Glomerular visceral epithelial cell (primary cell): ENCODE measurements at regions not wholly inside any gene's neighbourhood (a gene's known extent, or its start where the extent isn't known, plus 50 kb on each side); places are given as distances from the start of the nearest gene placed in this dataset.

Experiments
- DNase-seq: peaks from one replicate; pipeline ENCODE4 v3.0.0-alpha.2; 2016; ENCODE audit errors: extremely low spot score

DNA sequence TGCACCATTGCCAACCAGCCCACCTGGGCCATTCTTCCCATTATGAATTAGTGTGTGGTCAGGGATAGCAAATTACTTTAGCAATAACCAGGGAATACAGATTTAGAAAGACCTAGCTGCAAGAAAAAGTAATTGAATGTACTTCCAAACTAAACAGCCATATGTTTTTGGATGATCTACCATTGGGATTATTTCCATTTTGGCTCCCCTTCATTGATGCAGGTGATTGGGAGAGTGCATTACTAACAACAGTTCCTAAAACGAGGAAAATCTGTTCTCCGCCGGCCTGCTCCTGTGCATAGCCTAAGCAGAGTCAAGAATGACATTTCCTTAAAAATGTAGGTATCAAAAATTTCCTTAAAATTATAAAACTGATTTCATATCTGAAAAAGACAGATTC is 58.5 kb downstream of the MAIP1 start:
- DNase-seq = no peak

DNA sequence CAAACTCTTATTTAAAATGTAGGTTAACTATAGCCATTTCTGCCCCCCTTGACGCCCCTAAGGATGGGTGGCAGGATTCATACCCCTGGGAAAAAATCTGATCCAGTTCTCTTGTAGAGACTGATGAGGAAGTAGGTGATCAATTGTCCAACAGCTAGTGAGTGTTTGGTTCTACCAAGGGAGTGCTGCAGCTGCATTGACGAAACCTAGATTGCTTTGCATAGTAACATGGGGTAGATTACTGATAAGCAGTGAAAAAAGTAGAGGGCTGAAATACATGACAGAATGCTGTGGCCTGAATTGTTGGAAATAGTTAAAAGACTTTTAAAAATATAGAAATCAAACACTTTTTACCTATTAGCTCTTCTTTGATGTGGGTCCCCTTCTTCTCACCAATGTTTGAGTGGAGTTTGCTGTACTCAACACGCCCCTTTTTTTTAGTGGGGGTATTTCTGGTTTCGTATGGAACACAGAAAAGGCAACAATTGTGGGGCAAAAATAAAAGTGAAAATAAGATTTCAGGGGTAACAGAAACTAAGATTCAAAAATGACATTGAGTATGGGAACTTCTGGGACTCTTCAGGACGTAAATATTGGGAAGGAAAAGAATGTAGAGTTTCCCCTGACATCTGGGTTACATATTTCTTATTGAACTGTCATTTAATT is 66.2 kb downstream of the MAIP1 start:
- no peak for DNase-seq

DNA sequence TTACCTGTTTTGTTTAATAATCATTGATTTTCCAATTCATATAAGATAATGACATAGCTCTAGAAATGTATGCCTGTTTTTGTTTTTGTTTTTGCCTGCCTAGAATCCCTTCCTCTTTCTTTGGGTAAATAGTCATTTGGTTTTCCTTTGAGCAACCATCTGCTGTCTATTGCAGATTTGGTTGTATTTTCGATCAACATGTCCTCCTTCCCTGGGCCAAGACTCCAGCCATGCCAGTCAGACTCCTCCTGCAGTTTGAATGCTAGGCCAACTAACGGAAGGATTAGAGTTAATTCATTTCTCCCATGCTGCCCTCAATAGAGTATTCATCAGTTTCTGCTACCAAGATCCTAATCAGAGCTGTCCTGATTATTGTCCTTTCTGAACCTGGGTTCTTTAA is 67.1 kb downstream of the MAIP1 start:
- DNase-seq = no peak

DNA sequence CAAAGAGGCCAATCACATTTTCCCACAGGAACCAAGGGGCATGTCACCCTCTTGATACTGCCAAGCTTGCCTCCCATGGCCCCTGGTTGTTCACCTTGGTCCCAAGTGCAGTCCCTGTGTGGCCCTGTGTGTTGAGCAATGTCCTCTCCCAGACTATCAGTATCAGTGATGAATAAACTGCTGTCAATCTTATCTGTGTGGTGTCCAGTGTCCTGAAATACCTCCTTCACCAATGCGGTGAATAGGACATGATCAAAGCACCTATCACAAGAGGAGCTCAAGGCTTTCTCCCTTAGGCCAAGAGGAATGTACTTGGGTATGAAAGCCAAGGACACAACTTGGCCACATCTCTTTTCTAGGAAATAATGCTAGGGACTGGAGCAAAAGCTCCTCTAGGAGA is 68.2 kb downstream of the MAIP1 start:
- DNase-seq = no peak

DNA sequence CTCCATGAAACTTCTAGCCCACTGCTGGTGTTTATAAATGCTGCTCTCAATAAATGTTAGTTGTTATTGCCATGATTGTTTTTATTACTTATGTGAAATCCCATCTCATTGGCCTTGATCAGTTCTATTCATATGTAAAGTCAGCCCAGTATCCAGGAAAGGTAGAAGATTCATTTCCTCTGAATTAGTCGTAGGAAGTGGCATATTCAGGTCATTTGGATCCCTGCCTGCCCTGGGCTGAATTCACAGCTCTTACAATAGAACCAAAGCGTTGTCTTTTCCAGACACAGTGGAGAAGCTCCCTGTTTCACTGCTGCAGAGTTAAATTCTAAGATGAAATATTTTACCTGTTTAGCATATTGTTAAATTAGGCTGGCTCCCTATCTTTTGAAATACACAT is 70.3 kb downstream of the MAIP1 start:
- no peak for DNase-seq

DNA sequence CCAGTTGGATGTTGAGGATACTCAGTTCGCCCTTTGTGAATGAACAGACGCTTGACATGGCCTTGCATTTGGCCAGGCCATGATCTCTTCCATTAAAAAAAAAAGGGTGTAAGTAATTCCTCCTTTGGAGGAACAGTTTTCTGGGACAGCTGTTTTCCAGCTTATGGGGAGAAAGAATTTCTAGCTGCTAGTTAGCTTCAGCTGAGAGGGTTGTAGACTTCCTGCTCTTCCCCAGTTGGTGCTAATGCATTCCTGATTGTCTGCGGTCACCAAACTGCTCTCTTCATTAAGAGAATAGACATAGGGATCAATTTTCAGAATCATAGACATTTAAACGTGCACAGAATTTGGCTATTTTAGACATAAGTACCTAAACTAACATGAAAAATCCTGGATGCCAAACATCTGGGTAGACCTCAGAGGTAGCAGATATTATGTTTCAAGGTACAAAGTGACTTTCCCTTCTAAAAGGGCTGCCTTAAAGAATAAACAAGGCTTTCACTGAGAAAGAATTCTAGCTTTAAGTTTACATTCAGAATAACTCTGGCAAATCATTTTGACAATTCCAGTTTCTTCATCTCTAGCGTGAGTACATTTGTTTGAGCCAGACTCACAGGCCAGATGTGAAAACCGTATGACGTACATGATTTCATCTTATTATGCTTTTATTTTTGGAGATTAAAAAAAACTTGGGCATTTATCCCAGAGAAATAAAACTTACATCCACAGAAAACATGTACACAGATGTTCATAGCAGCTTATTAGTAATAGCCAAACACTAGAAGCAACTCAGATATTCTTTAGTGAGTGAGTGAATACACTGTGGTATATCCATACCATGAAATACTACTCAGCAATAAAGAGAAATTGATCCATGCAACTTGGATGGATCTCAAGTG is 71.2 kb downstream of the MAIP1 start:
- DNase-seq = no peak

DNA sequence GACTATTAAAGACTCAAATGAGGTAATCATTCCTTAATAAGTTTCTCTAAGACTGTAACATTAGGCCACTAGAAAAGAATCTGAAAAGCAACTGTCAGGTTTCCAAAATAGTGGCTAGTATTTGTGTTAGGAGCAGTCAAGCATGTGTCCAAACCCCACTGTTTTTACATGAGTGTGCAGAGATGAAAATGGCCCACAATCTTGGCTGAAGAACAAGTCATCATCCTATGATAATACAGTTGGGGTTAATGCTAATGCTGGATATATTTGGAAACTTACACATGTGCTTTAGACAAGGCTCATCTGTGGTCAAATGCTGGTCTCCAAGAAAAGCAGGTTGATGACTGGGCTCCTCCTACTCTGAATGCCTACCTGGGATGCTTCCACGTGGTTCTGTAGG is 73.6 kb downstream of the MAIP1 start:
- DNase-seq = no peak

DNA sequence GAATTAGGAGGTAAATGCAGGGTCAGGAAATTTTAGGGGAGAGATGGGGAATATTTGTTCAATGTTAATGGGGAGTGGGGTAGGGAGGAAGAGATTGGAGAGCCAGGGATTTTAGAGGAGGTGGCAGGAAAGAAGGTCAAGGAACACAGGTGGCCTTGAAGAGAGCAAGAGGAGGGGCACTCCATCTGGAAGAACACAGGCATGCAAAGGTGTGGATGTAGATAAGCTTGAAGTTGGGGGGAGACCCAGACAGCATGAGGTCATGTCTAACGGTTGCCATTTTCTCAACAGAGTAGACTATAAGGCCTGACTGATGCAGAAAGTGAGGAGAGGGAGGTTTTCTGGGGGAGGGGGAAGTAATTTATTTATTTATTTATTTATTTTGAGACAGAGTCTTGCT is 77.5 kb downstream of the MAIP1 start:
- DNase-seq = no peak

DNA sequence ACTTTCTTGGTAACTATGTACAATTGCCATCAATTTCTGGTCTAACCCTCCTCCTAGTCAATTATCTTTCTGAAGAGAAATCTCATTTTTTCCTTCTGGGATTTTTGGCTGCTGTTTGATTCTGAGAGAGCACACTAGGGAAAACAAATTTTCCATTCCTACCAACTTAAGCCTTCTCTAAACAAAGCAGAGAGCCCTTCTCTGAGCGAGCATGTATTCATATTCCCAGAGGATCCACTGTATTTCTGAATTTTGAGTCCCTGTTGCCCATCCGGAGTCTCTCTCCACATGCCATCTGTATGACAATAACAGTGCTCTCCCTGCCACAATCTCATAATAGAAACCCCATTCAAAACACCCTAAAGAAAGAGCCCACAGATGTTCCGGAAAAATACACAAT is 78.5 kb downstream of the MAIP1 start:
- DNase-seq = no peak

DNA sequence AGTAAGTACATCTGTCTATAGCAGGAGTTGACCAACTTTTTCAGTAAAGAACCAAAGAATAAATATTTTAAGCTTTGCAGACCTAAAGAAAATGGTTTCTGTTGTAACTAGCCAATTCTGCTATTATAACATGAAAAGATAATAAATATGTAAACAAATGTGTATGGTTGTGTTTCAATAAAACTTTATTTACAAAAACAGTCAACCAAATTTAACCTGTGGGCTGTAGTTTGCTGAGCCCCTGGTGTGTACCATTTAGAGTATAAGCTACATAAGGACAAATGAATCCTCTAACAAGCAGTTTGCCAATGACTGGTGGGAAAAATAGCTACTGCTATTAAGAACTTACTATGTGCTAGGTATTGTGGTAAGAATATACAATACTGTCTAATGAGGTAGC is 79.4 kb downstream of the MAIP1 start:
- DNase-seq = no peak

DNA sequence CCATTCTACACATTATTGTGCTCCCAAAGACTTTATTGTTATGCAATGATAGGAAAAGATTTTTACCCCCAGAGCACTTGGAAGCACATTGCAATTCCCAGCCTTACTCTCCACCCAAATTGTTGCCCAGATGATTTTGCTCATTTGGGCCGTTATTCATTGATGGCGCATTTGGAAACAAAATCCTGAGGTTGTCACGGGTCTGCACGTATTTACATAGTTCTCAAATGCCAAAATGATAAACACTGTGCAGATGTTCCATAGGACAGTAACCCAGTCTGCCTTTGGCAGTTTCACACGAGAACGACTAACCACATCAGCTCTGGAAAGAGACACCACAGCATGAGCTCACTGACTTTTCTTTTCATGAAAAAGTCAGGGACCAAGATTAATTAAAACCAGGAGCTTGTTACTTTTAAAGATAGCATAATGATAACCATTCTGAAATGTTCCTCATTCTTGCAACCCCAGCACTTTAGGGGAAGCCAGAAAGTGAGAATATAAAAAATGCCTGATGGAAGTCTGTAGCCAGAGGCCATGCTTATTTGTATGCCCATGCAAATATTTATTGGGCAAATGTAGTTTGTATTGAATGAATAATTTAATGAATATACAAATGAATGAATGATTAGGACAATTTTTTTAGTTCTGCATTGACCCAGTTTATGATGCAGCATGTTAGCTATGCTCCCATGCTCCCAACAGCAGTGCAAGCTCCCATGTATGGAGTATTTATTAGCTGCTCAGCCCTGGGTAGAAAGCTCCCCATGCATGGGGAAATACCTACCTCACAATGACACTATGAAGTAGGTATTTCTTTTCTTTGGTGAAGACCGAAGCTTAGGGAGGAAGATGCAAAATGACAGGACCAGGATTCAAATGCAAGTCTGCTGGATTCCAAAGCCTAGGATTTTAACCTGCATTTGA is 84.6 kb downstream of the MAIP1 start:
- DNase-seq = no peak

DNA sequence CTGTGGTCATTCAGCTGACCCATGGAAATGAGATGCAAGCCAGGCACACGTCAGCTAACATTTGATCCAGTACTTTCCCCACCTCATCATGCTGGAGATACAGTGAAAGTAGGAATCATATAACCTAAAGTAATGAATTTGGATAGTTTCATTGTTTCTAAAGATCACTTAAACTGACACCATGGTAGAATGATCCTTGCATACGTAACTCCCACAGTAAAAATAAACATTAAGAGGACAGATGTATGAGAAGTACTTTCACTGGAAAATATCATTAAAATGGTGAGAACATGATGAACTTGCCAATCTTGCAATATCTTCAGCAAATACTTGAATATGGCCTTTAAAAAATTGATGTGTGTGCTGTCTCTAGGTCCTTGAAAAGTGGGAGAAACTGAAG is 85.4 kb downstream of the MAIP1 start:
- DNase-seq = no peak

DNA sequence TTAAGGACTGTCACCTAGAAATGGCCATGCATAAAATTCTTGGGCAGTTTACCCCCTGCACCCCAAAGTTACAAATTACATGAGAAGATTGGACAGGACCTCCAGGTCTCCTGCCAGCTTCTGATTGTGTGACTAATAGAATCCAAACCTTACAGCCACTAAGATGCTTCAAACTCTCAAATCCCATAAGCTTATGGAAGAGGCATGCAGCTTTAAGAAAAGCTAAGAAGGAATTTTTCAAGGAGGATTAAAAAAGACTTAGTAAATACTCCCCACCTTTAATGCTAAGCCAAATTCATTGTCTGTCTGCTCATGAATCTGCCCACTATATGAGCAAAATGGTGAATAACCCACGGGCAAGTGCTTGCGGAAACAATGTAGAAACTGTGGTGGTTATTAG is 86.3 kb downstream of the MAIP1 start:
- DNase-seq = no peak

DNA sequence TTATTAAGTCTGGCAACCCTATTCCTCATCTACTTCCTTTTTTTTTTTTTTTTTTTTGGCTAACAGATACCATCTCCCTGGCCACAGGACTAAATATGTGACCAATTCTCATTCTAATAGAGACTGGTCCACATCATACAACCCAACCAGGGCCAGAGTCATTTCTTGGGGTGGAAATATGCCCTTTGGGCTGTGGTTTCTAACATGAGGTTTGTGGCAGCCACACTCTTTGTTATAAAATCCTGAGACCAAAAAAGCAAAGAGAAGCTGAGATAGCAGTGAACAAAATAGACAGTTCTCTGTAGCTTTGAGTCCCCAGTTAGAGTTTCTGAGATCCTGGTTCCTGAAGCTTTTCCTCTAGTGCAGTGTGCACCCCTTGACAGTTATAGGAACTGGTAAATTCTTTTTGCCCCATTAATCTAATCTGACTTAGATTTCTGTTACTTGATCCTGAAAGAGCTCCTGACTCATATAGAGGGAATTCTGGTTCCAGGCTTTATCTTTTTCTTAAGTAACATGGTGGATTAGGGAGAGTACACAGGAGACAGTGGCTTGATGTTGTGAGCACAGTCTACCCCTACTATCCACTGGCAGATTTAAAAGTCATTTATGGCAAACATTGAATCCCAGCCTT is 86.8 kb downstream of the MAIP1 start:
- DNase-seq = peak; percentile 36

DNA sequence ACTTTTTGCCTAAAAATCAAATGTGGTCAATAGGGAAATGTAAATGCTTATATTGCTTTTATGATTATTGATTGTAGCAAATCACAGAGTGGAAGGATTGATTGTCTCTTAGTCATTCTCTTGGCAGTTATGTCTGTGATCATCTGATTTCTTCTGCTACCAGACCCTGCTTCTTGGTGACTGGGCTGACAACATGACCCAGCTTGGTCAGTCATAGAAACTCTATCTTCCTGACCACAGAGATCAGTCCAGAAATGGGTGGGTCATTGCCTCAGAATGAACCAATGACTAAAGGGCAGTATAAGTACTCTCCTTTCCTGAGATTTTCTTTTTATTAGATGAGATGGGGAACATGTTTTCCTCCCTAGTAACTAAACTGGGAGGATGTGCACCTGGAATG is 87.6 kb downstream of the MAIP1 start:
- no peak for DNase-seq

DNA sequence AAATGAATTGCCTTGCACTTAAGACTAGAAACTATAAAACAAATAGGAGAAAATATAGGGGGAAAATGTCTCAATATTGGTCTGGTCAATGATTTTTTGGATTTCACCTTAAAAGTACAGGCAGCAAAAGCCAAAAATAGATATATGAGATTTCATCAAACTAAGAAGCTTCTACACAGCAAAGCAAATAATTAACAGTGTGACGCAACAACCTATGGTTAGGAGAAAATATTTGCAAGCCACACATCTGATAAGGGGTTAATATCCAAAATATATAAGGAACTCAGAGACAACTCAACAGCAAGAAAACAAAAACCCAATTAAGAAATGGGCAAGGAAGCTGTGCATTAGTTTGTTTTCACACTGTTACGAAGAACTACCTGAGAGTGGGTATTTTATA is 89.1 kb downstream of the MAIP1 start:
- no peak for DNase-seq

DNA sequence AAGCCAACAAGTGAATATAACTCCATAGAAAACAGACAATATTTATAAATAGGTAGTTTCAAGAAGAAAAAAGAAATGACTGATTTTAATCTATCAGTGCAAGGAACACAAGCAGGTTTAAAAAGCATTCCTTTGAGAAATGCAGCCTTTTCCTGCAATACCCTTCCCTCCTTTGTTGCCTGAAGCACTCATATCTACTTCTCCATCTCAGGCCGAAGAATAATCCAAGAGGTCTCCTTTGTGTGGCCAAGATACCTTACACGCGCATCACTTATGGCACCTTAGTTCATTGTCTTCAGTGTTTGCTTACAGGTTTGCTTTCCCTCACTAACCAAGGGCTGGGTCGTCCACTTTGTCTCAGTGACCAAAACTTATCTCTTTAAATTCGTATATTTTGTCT is 93.0 kb downstream of the MAIP1 start:
- no peak for DNase-seq

DNA sequence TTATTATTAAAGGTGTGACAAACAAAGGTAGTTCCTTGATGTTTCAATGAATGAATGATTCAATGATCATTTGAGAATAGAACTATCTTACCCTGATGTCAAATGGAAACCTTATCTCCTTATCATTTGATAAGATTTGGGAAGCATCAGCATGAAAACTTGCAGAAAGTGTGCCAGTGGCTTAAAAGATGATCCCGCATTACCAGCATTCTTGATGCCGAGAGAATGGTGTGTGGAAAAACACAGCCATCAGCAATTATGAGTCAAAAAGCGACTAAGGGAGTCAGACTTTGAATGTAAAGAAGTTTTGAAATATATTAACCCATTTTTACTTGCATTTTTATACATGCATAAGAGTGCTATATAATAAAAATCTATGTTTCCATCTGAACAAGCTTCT is 93.7 kb downstream of the MAIP1 start:
- DNase-seq = no peak

DNA sequence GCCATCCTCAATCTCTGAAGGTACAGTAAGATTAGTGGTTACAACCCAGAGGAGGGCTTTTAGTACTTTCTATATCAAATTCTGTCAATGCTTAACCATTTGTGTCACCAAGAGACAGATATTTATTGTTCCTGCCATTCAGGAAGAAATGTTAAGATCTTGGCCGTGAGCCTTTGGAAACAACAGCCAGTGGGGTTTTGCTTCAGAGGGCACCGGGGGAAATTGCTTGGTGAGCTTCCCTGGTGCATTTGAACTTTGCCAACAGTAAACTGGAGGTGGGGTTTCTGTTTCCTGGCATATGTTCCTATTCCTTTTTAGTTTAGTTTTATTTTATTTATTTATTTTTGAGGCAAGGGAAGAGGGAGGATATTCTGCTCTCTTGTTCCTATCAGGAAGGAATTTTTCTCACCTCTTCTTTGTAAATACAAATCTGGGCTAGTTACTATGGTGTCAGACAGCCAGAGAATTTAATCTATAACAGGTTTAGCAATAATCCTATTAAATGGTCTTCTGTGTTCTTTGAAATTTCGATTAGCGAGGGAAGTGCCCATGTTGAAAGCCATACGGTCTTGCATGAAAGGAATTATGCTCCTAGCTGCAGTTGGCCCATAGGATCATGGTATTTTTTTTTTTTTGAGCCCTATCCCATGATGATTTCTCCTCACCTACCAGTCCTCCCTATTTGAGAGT is 95.7 kb downstream of the MAIP1 start:
- DNase-seq = peak; percentile 13

DNA sequence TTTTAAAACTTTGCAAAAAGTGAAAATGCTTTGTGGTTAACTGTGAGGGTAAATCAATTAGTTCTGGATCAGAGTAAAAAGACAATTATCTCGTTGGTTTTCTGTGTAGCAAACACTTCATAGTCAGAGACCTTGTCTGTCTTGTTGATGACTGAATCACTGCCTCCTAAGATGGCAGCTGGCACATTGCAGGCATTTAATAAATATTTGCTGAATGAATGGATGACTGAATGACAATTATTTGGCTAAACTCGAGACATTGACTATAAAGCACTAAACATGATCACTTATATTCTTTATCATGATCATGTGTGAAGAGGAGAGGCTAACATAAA is 96.2 kb downstream of the MAIP1 start:
- DNase-seq = no peak

DNA sequence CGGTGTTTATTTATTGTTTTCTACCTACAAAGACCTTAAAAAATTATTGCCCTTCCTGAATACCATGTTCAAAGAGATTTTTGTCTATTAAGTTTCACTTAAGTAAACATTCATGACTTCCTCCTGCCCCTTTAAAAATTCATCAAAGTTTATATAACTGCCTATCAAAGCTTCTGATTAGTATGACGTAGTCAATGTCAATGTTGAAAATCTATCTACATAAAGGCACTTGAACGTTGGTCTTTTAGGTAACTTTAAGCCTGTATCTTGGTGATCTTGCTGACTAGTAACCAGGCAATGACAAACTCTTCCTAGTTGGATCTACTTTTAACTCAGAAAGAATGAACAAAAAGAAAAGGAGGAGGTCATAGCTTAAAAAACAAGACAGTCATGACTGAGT is 97.2 kb downstream of the MAIP1 start:
- no peak for DNase-seq
